ENCODE measurements at regions not wholly inside any gene's neighbourhood (a gene's known extent, or its start where the extent isn't known, plus 50 kb on each side); places are given as distances from the start of the nearest gene placed in this dataset.

GRCh38 chr12:93103154-93103553, 174.1 kb upstream of the EEA1 start:
- DNase-seq (ENCODE audit: low read depth, low spot score) = no peak

- no peak for DNase-seq (ENCODE audit: low read depth, low spot score)
Observed at GRCh38 chr12:93104535-93104934, 175.4 kb upstream of the EEA1 start.

- DNase-seq (ENCODE audit: low read depth, low spot score) = no peak
Observed at GRCh38 chr12:93106910-93107309, 177.8 kb upstream of the EEA1 start.

GRCh38 chr12:93107514-93108312, 178.6 kb upstream of the EEA1 start:
- DNase-seq (ENCODE audit: low read depth, low spot score) = no peak

GRCh38 chr12:93108985-93109384, 179.9 kb upstream of the EEA1 start:
- DNase-seq (ENCODE audit: low read depth, low spot score) = no peak

GRCh38 chr12:93109551-93110203, 180.6 kb upstream of the EEA1 start:
- no peak for DNase-seq (ENCODE audit: low read depth, low spot score)

- DNase-seq (ENCODE audit: low read depth, low spot score) = no peak
Observed at GRCh38 chr12:93111773-93112172, 182.7 kb upstream of the EEA1 start.

GRCh38 chr12:93113317-93114006, 184.4 kb upstream of the EEA1 start:
- DNase-seq (ENCODE audit: low read depth, low spot score) = no peak

- no peak for DNase-seq (ENCODE audit: low read depth, low spot score)
Observed at GRCh38 chr12:93115198-93115601, 186.1 kb upstream of the EEA1 start.

- no peak for DNase-seq (ENCODE audit: low read depth, low spot score)
Observed at GRCh38 chr12:93115646-93116045, 186.6 kb upstream of the EEA1 start.

- no peak for DNase-seq (ENCODE audit: low read depth, low spot score)
Observed at GRCh38 chr12:93116632-93117031, 187.5 kb upstream of the EEA1 start.

GRCh38 chr12:93121729-93122488, 192.8 kb upstream of the EEA1 start:
- DNase-seq (ENCODE audit: low read depth, low spot score) = no peak

- no peak for DNase-seq (ENCODE audit: low read depth, low spot score)
Observed at GRCh38 chr12:93122569-93123091, 193.5 kb upstream of the EEA1 start.

- DNase-seq (ENCODE audit: low read depth, low spot score) = no peak
Observed at GRCh38 chr12:93125126-93125525, 196.0 kb upstream of the EEA1 start.

GRCh38 chr12:93126069-93126474, 197.0 kb upstream of the EEA1 start:
- no peak for DNase-seq (ENCODE audit: low read depth, low spot score)

GRCh38 chr12:93127107-93127560, 198.0 kb upstream of the EEA1 start:
- DNase-seq (ENCODE audit: low read depth, low spot score) = no peak

GRCh38 chr12:93127582-93128331, 198.7 kb upstream of the EEA1 start:
- no peak for DNase-seq (ENCODE audit: low read depth, low spot score)

- no peak for DNase-seq (ENCODE audit: low read depth, low spot score)
Observed at GRCh38 chr12:93128332-93128707, 199.2 kb upstream of the EEA1 start.

- DNase-seq (ENCODE audit: low read depth, low spot score) = no peak
Observed at GRCh38 chr12:93130366-93131054, 201.4 kb upstream of the EEA1 start.

- DNase-seq (ENCODE audit: low read depth, low spot score) = no peak
Observed at GRCh38 chr12:93133361-93133760, 204.3 kb upstream of the EEA1 start.
